IMR-90 (cell line): ENCODE measurements at regions not wholly inside any gene's neighbourhood (a gene's known extent, or its start where the extent isn't known, plus 50 kb on each side); places are given as distances from the start of the nearest gene placed in this dataset.

Experiments
- BHLHE40 ChIP-seq: fragments of 150-350 bp; IDR thresholded peaks from 2 replicates; pipeline ENCODE4 v1.6.1; 2016; ENCODE audit warnings: mild to moderate bottlenecking, low read depth, low read length
- CEBPB ChIP-seq: IDR thresholded peaks from 2 replicates; pipeline ENCODE4 v1.6.1; 2012; ENCODE audit warnings: low read depth, low read length, improper control_type of control experiment
- CHD1 ChIP-seq: IDR thresholded peaks from 2 replicates; pipeline ENCODE4 v1.6.1; 2012; ENCODE audit warnings: low read depth, low read length, improper control_type of control experiment
- MAFK ChIP-seq: IDR thresholded peaks from 2 replicates; pipeline ENCODE4 v1.6.1; 2012; ENCODE audit warnings: low read depth, low read length, improper control_type of control experiment
- POLR2A ChIP-seq: IDR thresholded peaks from 2 replicates; pipeline ENCODE4 v1.6.1; 2012; ENCODE audit warnings: mild to moderate bottlenecking, low read depth, low read length
- RCOR1 ChIP-seq: IDR thresholded peaks from 2 replicates; pipeline ENCODE4 v1.6.1; 2012; ENCODE audit warnings: mild to moderate bottlenecking, low read length, improper control_type of control experiment; ENCODE audit not compliant: insufficient replicate concordance
- RFX5 ChIP-seq: IDR thresholded peaks from 2 replicates; pipeline ENCODE4 v1.8.0; 2012; ENCODE audit warnings: low read depth, mild to moderate bottlenecking, low read length, moderate library complexity
- SMC3 ChIP-seq: fragments of 150-350 bp; IDR thresholded peaks from 2 replicates; pipeline ENCODE4 v1.6.1; 2016; ENCODE audit warnings: low read depth, mild to moderate bottlenecking, antibody characterized with exemption, low read length, moderate library complexity
- TF ChIP-seq, protein P1 (sequence below): conservative IDR thresholded peaks from 2 replicates; pipeline ENCODE4 v1.5.1; 2012; ENCODE audit warnings: mild to moderate bottlenecking, low read depth, low read length, improper control_type of control experiment
- TF ChIP-seq, protein P2 (sequence below): fragments of 150-350 bp; IDR thresholded peaks from 2 replicates; pipeline ENCODE4 v1.6.1; 2016; ENCODE audit warnings: low read depth, mild to moderate bottlenecking, low read length, moderate library complexity, borderline replicate concordance
- TF ChIP-seq, protein P3 (sequence below): fragments of 150-350 bp; IDR thresholded peaks from 2 replicates; pipeline ENCODE4 v1.6.1; 2017; ENCODE audit warnings: mild to moderate bottlenecking, antibody characterized with exemption, low read length, low read depth

DNA sequence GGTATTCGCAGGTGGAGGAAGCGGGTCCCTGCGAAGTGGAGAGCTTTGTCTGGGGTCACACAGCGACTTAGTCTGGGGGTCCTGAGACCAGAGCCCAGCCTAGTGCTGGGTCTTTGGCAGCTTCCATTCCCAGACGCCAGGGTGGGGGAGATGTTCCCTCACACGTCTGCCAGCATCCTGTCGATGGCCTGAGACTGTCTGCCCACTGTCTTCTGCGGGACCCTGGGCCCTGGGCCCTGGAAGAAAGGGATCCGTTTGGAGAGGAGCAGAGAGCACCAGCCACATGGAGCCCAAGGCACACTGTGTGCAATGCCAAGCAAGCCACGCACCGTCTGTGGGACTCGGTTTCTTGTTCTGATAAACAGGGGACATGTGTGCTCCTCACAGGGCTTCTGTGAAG lies 197.2 kb downstream of the KIF26A start:
- TF ChIP-seq, protein P1, sequence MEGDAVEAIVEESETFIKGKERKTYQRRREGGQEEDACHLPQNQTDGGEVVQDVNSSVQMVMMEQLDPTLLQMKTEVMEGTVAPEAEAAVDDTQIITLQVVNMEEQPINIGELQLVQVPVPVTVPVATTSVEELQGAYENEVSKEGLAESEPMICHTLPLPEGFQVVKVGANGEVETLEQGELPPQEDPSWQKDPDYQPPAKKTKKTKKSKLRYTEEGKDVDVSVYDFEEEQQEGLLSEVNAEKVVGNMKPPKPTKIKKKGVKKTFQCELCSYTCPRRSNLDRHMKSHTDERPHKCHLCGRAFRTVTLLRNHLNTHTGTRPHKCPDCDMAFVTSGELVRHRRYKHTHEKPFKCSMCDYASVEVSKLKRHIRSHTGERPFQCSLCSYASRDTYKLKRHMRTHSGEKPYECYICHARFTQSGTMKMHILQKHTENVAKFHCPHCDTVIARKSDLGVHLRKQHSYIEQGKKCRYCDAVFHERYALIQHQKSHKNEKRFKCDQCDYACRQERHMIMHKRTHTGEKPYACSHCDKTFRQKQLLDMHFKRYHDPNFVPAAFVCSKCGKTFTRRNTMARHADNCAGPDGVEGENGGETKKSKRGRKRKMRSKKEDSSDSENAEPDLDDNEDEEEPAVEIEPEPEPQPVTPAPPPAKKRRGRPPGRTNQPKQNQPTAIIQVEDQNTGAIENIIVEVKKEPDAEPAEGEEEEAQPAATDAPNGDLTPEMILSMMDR = no peak
- TF ChIP-seq POLR2A = no peak
- TF ChIP-seq, protein P2, sequence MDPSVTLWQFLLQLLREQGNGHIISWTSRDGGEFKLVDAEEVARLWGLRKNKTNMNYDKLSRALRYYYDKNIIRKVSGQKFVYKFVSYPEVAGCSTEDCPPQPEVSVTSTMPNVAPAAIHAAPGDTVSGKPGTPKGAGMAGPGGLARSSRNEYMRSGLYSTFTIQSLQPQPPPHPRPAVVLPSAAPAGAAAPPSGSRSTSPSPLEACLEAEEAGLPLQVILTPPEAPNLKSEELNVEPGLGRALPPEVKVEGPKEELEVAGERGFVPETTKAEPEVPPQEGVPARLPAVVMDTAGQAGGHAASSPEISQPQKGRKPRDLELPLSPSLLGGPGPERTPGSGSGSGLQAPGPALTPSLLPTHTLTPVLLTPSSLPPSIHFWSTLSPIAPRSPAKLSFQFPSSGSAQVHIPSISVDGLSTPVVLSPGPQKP = no peak
- no peak for TF ChIP-seq RCOR1
- TF ChIP-seq RFX5 = no peak
- TF ChIP-seq MAFK = no peak
- no peak for TF ChIP-seq CEBPB
- TF ChIP-seq BHLHE40 = no peak
- TF ChIP-seq, protein P3, sequence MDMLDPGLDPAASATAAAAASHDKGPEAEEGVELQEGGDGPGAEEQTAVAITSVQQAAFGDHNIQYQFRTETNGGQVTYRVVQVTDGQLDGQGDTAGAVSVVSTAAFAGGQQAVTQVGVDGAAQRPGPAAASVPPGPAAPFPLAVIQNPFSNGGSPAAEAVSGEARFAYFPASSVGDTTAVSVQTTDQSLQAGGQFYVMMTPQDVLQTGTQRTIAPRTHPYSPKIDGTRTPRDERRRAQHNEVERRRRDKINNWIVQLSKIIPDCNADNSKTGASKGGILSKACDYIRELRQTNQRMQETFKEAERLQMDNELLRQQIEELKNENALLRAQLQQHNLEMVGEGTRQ = no peak
- no peak for TF ChIP-seq CHD1
- no peak for TF ChIP-seq SMC3
